ENCODE measurements at regions not wholly inside any gene's neighbourhood (a gene's known extent, or its start where the extent isn't known, plus 50 kb on each side); places are given as distances from the start of the nearest gene placed in this dataset.

- no peak for TF ChIP-seq POLR2A (IDR thresholded peaks at IDR 0.05; ENCODE audit: low read depth, low read length)
- no peak for TF ChIP-seq CTCF (IDR thresholded peaks at IDR 0.05; ENCODE audit: extremely low read depth in 1 of 2, insufficient read depth in 1 of 2, low read depth in 1 of 2, low read length in 2 of 2)
- no peak for TF ChIP-seq EZH2 (IDR thresholded peaks at IDR 0.05; ENCODE audit: borderline replicate concordance, low read depth, low read length, severe bottlenecking)
- no peak for TF ChIP-seq POLR2AphosphoS5 (IDR thresholded peaks at IDR 0.05; ENCODE audit: insufficient read depth, low read depth, low read length)
- no peak for TF ChIP-seq FOS (IDR thresholded peaks at IDR 0.05; ENCODE audit: borderline replicate concordance, insufficient read depth, low read length)
- TF ChIP-seq MYC (IDR thresholded peaks at IDR 0.05; ENCODE audit: low read depth, low read length): no peak
Measured at GRCh38 chr2:199148076-199148845, 309.5 kb downstream of the SATB2 start.
